ENCODE measurements at regions not wholly inside any gene's neighbourhood (a gene's known extent, or its start where the extent isn't known, plus 50 kb on each side); places are given as distances from the start of the nearest gene placed in this dataset.
"Not testable (repeated sequence)": the region's sequence is repeated elsewhere in the genome, so short reads cannot be mapped to it uniquely, and the experiment has no call there.

GRCh38 chrX:125202591-125203248 is 117.0 kb upstream of the TEX13C start:
- DNase-seq = no peak

DNA sequence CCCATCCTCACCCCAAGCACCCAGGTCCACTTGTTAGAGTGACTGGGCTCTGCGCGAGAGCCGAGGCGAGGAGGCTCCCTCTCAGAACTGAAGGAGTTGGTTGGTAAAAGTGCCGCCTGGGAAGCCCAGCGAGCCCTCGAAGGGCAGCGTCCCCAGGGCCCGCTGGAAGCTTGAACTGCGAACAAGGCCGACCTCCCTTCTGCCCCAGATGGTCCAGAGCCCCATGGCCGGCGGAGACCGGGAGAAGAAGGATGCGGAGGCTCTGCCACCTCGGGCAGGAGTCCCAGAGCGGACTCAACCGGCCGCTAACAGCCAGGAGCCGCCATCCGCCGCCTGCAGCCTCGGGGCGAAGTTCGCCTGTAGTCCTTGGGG is 116.3 kb upstream of the TEX13C start:
- no peak for DNase-seq

DNA sequence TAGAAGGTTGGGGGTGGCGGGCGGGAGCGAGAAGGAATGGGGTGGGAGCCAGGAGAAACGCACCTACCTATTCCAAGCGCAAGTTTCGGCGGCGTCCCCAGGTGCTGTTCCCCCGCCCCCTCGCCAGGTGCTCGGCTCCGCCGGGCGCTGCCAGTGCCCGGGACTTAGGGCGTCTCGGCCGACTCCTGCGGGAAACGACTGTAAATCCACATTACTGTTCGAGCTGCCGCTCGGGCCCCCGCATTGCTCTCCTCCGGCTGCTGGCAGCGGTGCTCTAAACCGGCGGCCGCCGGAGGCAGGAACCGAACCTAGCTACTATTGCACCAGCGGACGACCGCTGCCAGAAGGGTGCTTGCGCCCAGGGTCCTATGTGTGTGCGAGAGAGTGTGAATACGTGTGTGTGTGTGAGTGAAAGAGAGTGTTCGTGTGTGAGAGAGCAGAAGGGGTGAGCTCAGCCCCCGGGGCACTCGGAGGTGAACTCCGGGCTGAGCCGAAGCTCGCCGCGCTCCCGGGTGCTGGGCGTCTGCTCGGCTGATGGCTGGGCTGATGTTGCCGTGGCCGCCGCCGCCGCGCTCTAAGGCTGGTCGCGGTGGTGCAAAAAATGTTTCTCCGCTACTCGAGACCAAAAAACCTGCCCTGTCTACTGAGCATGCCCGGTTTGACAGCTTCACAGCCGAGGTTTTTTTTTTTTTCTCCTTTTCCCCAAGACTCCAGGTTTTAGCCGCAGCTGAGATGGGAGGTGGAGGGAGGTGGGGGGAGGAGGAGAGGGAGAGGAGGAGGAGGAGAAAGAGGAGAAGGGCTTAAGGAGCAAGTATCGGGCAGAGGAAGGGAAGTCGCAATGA is 115.7 kb upstream of the TEX13C start:
- peak; percentile 62 for DNase-seq

GRCh38 chrX:125204681-125205132 is 115.0 kb upstream of the TEX13C start:
- DNase-seq = no peak

- DNase-seq = peak; percentile 64
These were observed 114.3 kb upstream of the TEX13C start for GRCh38 chrX:125205133-125205917.

DNA sequence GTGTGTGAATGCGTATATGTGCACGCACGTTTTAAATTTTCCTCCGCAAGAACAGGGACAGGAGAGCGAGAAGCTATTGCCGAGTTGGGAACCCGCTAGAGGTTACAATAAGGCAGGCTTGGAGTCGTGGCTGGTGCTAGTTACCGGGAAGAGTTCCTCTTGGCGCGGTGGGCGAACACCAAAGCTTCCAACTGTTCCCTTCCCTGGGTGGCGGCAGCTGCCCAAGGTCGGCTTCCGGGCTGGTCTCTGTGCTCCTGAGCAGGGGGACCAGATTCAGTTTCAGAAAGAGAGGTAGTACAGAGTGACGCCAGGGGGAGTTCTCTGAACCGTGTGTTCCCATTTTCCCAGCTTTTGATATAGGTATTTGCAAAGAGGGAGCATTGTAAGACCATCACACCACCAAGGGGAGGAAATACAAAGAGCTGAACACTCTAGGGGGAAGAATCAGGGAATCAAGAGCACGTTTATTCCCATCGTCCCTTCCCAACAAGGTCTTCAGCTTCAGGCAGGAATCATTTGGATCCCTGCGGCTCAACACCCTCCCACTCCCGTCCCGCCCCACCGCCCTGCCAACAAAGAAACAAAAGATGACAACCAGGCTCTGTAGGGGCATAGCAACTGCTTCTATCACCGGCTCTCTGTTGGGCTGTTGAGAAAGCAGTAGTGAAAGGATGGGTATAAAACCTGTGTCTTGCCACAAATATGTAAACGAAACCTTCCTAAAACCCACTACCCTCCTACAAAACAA is 113.6 kb upstream of the TEX13C start:
- DNase-seq = no peak

DNA sequence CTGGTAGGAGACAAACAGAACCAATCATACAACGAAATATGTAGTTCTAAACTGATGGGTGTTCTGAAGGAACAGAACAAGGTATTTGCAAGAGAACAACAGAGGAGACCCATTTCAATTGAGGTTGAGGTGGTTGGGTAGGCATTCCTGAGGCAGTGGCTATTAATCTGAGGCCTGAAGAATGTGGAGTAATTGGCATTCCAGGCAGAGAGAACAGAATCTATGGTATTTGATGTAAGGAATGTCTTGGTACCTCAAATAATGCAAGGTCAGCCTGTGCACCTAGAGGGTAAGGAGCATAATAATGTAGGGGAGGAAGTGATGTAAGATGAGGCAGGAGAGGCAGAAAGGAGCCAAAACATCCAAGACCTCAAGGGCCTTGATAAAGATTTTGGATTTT is 109.5 kb upstream of the TEX13C start:
- DNase-seq = no peak

DNA sequence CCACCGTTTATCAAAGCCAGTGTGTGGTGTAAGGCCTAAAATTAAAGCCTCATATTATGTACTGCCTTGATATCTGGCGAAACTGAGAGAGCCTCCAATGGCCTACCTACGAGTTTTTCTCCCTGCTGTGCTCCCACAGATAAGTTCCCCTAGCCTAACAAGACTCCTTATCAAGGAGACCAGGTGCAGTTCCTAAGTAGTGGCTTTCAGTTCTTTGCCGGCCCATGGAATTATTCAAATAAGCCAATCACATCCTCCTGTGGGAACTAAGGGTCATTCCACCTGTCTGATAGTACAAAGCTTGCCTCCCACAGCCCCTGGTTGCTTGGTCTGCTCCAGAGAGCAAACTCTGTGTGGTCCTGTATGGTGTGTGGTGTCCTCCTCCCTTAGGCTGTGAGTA is 99.8 kb upstream of the TEX13C start:
- DNase-seq = no peak

DNA sequence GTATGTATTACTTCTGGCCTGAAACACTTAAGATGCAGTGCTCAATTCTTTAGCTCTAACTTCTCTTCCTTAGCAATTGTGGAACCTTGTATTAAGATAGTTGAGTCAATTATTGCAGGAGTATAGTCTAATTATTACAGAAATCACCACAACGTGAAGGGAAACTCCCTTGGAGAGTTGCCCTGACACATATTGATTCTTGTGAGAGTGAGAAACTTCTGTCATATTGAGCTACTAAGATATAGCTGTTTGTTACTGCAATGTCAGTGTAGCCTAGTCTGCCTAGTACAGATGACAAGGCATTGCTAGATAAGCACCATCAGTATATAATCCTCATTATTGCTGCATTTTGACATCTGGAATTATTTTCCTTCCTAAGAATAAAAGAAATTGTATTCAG is 82.7 kb upstream of the TEX13C start:
- no peak for DNase-seq

DNA sequence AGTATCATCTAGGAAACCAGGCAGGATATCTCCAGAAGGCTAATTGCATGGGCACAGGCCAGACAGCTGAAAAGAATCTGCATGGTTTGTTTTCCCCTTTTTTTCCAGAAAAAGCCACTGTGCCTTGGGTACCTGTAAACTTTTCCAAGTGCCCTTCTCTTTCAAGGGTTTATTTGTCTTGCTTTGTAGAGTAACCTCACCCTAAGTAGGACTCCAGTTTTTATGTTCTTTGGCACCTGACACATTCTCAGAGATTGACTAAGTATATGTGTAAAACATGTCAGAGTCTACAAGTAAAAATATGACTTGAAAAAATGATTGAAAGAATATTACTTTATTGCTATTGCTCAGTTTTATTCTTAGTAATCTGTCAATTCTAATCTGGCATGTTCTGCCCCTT is 70.7 kb upstream of the TEX13C start:
- no peak for DNase-seq

GRCh38 chrX:125255759-125256158 is 63.9 kb upstream of the TEX13C start:
- DNase-seq = not testable (repeated sequence)

GRCh38 chrX:125262836-125263235 is 56.8 kb upstream of the TEX13C start:
- DNase-seq = no peak

DNA sequence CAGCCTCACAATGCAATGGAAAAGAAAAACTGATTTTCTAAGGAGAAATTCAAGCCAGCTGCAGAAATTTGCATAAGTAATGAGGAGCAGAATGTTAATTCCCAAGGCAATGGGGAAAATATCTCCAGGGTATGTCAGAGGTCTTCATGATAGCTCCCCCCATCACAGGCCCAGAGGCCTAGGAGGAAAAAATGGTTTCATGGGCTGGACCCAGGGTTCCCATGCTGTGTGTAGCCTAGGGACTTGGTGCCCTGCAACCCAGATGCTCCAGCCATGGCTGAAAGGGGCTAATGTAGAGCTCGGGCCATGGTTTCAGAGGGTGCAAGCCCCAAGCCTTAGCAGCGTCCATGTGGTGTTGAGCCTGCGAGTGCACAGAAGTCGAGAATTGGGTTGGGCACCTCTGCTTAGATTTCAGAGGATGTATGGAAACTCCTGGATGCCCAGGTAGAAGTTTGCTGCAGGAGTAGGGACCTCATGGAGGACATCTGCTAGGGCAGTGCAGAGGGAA is 53.5 kb upstream of the TEX13C start:
- no peak for DNase-seq
